GM12875 (cell line): ENCODE measurements at regions not wholly inside any gene's neighbourhood (a gene's known extent, or its start where the extent isn't known, plus 50 kb on each side); places are given as distances from the start of the nearest gene placed in this dataset.

Source experiments
- H3K4me3 ChIP-seq: one replicate; pipeline ENCODE4 v1.5.1; 2011; ENCODE audit warnings: low read depth, low read length, control low read depth
- TF ChIP-seq, protein P1 (sequence below): IDR thresholded peaks from 2 replicates; pipeline ENCODE4 v1.5.1; 2011; ENCODE audit warnings: low read depth, mild to moderate bottlenecking, control low read depth, inconsistent platforms, low read length, moderate library complexity, borderline replicate concordance; ENCODE audit not compliant: insufficient read depth

- H3K4me3 ChIP-seq, result no peak overlapping the region
- TF ChIP-seq, protein P1, sequence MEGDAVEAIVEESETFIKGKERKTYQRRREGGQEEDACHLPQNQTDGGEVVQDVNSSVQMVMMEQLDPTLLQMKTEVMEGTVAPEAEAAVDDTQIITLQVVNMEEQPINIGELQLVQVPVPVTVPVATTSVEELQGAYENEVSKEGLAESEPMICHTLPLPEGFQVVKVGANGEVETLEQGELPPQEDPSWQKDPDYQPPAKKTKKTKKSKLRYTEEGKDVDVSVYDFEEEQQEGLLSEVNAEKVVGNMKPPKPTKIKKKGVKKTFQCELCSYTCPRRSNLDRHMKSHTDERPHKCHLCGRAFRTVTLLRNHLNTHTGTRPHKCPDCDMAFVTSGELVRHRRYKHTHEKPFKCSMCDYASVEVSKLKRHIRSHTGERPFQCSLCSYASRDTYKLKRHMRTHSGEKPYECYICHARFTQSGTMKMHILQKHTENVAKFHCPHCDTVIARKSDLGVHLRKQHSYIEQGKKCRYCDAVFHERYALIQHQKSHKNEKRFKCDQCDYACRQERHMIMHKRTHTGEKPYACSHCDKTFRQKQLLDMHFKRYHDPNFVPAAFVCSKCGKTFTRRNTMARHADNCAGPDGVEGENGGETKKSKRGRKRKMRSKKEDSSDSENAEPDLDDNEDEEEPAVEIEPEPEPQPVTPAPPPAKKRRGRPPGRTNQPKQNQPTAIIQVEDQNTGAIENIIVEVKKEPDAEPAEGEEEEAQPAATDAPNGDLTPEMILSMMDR, result no peak
Observed at GRCh38 chr11:43261775-43262174, 50.0 kb upstream of the API5 start.
